HG03558 (cell line): ENCODE measurements at regions not wholly inside any gene's neighbourhood (a gene's known extent, or its start where the extent isn't known, plus 50 kb on each side); places are given as distances from the start of the nearest gene placed in this dataset.

ENCODE experiments used
- ATAC-seq: cut with Tn5 transposase; IDR thresholded peaks from one replicate; pipeline ENCODE4 v1.9.1; 2021; ENCODE audit warnings: moderate number of reproducible peaks; ENCODE audit not compliant: unreplicated experiment; ENCODE audit errors: extremely low read depth

DNA sequence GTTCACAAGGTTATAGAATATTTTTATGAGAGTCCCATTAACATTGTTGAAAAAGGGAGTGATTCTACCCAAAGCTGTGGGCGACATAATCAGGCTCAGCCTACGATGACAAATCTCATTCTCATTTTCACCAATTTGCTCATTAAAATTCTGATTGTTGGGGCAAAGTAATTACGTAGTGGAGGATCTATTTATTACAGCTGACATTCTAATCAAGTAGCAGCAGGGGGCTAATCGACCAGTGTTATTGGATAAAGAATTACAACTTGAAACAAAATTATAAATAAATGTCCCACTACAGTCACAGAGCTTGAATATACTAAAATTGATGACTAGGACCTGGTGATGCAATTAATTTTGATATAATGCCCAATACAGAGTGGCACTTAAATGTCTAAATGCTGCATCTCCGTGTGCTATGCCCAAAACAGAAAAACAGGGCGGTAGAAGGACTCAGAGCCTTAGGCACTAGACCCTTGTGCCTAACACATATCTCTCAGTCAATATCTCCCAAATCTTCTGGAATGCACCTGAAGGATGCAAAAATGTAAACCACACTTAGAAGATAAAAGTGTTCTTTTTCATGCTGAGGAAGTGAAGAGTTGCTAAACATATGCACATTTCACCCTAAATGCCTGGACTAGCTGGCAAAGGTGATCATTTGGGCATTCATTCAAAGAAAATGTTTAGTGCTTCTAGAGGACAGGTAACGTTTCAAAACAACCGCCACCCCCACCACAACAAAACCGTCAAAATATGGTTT lies 88.3 kb downstream of the CD24 start:
- no peak for ATAC-seq

GRCh38 chr6:106885679-106886078 lies 88.8 kb downstream of the CD24 start:
- ATAC-seq, result no peak

DNA sequence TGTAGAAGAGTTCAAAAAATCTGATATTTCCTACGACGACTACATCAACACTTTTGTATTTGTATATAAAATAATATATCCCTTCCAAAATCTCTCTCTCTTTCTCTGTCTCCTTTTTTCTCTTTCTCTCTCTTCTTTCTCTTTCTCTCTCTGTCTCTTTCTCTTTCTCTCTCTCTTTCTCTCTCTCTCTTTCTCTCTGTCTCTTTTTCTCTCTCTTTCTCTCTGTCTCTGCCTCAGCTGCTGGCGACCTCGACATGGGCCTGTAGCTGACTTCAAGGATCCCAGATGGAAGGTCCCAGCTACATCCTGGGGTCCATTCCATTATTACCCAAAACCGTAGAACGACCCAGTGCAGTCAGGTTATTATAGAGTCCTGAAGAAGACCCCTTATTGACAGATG lies 90.0 kb downstream of the CD24 start:
- no peak for ATAC-seq

- no peak for ATAC-seq
Observed at GRCh38 chr6:106883808-106884262, 90.7 kb downstream of the CD24 start.

DNA sequence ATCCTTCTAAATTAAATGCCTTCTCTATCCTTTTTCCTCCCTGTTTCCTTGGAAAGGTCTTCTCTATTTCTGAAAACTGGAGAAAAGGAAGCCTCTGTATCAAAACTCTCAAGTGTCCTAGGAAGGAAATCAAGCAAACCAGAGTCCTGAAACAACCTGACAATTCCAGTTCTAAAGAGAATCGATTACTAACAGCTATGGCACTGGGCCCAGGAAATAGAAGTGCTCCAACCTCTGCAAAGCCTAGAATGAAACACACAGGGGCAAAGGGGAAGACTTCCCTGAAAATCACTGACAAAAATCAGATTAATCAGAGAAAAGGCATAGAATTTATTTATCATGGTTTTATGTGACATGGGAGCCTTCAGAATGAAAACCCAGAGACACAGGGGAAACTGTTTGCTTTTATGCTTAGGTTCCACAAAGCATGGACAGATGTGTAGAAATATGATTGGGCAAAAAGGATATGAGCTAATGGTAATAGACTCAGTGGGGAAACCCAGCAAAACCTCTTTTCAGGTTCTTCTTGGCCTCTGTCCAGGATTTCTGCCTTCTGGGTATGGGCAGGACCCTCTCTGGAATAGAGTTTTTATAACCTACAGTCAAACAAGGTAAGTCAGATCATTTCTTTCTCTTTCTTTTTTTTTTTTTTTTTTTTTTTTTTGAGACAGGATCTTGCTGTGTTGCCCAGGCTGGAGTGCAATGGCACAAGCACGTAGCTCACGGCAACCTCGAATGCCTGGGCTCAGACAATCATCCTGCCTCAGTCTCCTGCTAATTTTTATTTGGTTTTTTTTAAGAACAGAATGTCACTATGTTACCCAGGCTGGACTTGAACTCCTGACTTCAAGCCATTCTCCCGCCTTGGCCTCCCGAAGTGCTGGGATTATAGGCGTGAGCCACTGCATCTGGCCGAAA lies 91.7 kb downstream of the CD24 start:
- ATAC-seq, result no peak

DNA sequence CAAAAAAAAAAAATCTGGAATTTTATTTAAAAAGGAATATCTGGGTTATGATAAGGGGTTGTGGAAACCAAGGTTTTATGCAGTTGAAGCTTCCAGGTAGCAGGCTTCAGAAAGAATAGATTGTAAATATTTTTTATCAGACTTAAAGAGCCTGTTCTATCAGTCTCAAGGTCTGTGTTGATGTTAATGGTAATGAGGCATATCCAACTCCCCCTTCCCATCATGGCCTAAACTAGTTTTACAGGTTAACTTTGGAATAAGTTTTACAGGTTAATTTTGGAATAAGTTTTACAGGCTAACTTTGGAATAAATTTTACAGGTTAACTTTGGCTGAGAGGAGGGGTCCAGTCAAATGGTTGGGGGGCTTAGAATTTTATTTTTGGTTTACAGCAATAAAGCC lies 92.4 kb downstream of the CD24 start:
- no peak for ATAC-seq

- no peak for ATAC-seq
Observed at GRCh38 chr6:106880952-106881351, 93.6 kb downstream of the CD24 start.

DNA sequence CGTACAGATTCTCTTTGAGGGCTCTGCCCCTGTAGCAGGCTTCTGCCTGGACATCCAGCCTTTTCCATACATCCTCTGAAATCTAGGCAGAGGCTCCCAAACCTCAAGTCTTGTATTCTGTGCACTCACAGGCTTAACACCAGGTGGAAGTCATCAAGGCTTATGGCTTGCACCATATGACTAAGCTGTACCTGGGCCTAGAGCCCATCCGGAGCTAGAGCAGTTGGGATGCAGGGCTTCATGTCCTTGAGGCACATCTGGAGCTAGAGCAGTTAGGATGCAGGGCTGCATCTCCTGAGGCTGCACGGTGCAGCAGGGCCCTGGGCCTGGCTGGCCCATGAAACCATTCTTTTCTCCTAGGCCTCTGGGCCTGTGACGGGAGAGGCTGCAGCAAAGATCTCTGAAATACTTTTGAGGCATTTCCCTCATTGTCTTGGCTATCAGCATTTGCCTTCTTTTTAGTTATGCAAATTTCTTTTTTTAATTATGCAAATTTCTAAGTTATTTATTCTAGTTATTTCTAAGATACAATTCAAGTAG lies 98.7 kb downstream of the CD24 start:
- ATAC-seq, result no peak

- ATAC-seq, result no peak
Observed at GRCh38 chr6:106874481-106874880, 100.0 kb downstream of the CD24 start.

DNA sequence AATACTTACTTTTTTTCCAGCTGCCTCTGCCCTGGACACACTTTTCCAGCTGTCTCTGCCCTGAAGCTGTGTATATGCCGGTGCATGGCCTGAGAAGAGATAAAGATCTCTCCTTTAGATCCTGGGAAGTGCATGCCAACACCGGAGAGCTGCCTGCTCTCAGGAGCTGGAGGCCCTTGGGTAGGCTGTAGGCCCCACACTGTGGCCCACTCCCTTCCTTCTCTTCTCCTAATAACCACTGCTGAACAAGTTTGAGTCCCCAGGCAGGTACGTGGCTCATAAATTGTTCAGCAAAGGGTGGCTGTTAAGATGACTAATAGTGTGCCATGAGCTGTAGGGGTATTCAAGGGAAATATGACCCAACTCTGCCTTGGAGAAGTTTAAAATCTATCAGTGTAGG lies 102.5 kb downstream of the CD24 start:
- no peak for ATAC-seq

GRCh38 chr6:106870824-106871717 lies 103.5 kb downstream of the CD24 start:
- no peak for ATAC-seq

DNA sequence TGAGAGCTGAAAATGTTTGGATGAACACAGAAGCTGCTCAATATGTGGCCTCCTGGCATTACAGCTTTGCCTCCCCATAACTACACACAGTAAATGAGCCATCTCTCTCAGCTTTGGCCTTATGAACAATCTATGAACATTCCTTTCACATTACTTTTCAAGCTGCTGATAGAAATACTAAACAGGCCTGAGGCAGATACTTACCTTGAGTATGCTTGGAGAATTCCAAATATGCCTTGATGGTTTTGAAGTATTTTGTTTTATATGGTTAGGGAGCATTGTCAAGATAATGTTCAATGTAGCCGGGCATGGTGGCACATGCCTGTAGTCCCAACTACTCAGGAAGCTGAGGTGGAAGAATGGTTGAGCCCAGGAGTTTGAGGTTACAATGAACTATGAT lies 104.5 kb downstream of the CD24 start:
- no peak for ATAC-seq

- no peak for ATAC-seq
Observed at GRCh38 chr6:106869203-106869602, 105.3 kb downstream of the CD24 start.

GRCh38 chr6:106866875-106867658 lies 107.5 kb downstream of the CD24 start:
- ATAC-seq, result no peak

- no peak for ATAC-seq
Observed at GRCh38 chr6:106862858-106863257, 111.7 kb downstream of the CD24 start.

DNA sequence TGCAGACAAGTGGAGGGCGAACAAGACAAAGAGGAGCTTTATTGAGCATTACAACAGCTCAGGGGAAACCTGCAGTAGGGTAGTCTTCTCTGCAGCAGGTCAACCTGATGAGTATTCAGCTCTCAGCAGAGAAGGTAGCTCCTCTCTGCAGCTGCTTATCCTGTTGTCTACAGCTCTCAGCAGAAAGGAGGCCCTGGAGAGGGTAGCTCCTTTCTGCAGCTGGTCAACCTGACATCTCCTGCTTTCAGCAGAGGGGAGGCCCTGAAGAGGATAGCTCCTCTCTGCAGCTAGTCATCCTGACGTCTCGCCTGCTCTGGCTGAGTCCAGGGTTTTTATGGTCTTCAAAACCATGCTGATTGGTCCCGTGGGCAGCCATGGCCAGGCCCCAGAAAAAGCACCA lies 113.6 kb downstream of the CD24 start:
- ATAC-seq, result no peak

- ATAC-seq, result no peak
Observed at GRCh38 chr6:106858653-106859092, 115.9 kb downstream of the CD24 start.

GRCh38 chr6:106857771-106858652 lies 116.5 kb downstream of the CD24 start:
- ATAC-seq, result no peak
